ENCODE measurements at regions not wholly inside any gene's neighbourhood (a gene's known extent, or its start where the extent isn't known, plus 50 kb on each side); places are given as distances from the start of the nearest gene placed in this dataset.

DNA sequence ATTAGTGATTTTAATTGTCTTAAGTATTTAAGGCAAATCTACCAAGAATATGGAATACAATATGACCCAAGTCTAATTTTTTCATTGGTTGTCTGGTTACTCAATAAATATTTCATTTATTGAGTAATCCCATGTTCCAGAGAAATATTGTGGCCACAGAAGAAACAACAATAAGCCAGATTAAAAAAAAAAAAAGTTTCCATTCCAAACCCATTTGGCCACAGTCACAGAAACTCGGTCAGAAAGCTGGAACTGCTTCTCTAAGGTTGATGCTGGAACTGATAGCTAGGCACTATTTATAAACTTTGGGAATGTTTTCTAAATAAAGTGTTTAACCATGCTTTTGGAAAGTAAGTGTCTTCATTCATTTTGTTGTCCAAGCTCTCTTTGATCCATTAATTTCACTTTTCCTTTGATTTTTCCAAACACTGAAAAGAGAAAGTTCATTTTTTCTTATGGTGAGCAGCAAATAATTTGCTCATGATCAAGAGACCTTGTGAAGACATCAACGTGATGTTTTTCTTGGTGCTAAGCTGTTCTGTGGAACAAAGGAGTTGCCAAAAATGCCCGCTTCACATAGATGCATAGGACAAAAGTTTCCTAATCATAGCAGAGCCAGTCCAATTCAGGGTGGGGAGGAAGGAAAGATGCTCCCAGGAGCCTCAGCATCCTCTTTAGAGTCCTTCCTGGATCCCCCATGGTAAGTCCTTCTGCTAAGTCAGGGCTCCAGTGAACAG is 72.1 kb upstream of the CCBE1 start:
- TF ChIP-seq, protein P1, sequence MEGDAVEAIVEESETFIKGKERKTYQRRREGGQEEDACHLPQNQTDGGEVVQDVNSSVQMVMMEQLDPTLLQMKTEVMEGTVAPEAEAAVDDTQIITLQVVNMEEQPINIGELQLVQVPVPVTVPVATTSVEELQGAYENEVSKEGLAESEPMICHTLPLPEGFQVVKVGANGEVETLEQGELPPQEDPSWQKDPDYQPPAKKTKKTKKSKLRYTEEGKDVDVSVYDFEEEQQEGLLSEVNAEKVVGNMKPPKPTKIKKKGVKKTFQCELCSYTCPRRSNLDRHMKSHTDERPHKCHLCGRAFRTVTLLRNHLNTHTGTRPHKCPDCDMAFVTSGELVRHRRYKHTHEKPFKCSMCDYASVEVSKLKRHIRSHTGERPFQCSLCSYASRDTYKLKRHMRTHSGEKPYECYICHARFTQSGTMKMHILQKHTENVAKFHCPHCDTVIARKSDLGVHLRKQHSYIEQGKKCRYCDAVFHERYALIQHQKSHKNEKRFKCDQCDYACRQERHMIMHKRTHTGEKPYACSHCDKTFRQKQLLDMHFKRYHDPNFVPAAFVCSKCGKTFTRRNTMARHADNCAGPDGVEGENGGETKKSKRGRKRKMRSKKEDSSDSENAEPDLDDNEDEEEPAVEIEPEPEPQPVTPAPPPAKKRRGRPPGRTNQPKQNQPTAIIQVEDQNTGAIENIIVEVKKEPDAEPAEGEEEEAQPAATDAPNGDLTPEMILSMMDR (IDR thresholded peaks at IDR 0.05), result no peak
- TF ChIP-seq POLR2A (IDR thresholded peaks at IDR 0.05), result no peak
